ENCODE measurements at regions not wholly inside any gene's neighbourhood (a gene's known extent, or its start where the extent isn't known, plus 50 kb on each side); places are given as distances from the start of the nearest gene placed in this dataset.

GRCh38 chrX:13261348-13261747 is 58.5 kb downstream of the ATXN3L start:
- TF ChIP-seq CTCF (IDR thresholded peaks at IDR 0.05) (no peak), POLR2A (IDR thresholded peaks at IDR 0.05) (no peak), EP300 (IDR thresholded peaks at IDR 0.05) (no peak), POLR2AphosphoS5 (IDR thresholded peaks at IDR 0.05) (no peak)
